ENCODE measurements at regions not wholly inside any gene's neighbourhood (a gene's known extent, or its start where the extent isn't known, plus 50 kb on each side); places are given as distances from the start of the nearest gene placed in this dataset.

DNA sequence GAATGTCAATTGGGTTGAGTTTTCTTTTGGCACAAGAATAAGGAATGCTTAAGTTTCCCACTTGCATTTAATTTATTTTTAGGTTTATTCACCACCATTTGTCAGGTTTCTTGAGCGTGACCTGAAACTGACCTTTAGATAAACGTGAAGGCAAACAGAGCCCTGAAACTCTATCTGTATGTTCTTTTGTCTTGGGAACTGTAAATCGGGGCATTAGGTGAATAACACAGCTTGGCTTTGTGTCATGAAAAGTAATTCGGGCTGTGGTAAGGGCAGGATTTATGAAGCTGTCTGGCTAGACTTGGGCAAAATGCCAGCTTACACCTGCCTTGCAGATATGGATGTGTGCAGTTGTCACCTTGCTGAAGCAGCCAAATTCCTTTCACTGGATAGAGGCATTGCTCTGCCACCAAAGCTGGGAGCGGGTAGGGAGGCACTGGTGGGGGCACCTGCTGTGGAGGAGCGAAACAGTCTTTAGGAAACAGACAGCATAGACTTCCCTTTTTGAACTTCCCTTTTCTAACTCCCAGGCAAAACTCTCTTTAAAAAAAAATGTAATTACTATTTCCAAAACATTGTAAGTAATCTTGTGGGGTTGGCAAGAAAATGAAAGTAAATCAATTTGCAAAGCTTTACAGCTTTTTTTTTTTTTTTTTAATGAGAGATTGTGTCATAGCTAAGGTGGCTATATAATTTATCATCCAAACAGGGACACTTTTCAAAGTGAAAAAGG, 545.2 kb downstream of the CSNK1G3 start:
- TF ChIP-seq, protein P1, sequence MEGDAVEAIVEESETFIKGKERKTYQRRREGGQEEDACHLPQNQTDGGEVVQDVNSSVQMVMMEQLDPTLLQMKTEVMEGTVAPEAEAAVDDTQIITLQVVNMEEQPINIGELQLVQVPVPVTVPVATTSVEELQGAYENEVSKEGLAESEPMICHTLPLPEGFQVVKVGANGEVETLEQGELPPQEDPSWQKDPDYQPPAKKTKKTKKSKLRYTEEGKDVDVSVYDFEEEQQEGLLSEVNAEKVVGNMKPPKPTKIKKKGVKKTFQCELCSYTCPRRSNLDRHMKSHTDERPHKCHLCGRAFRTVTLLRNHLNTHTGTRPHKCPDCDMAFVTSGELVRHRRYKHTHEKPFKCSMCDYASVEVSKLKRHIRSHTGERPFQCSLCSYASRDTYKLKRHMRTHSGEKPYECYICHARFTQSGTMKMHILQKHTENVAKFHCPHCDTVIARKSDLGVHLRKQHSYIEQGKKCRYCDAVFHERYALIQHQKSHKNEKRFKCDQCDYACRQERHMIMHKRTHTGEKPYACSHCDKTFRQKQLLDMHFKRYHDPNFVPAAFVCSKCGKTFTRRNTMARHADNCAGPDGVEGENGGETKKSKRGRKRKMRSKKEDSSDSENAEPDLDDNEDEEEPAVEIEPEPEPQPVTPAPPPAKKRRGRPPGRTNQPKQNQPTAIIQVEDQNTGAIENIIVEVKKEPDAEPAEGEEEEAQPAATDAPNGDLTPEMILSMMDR (conservative IDR thresholded peaks at IDR 0.05), result no peak
- TF ChIP-seq ZFX (IDR thresholded peaks at IDR 0.05), result no peak
- H3K27ac ChIP-seq, result no peak overlapping the region

DNA sequence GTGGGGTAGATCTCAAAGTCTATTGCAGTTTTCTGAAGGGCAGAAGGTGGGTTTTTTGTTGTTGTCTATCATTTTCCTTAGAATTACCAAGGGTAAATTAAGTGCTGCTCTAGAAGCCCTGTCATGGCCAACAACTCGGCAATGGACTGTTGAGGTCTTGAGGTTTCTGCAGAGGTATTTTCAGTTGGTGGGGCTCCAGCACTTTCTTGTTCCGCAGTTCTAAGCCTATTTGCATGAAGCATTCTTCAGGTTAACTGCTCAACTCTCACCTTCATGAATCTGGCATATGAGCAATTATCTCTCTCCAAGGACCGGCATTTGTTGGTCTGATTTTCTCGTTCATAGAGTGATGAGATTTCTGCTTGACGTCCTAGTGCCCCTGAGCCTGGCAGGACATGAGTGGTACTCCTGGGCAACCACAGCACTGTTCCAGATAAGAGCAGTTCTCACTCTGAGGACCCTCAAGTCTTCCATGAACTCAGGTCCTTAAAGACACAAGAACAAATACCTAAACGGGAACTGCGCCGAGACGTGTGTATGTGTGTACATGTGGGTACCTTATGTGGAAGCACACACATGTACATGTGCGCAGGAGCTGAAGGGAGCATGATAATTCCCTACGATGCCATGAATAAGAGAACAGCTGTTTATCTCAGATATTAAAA, 544.5 kb downstream of the CSNK1G3 start:
- TF ChIP-seq ZFX (IDR thresholded peaks at IDR 0.05), result no peak
- TF ChIP-seq, protein P1 (conservative IDR thresholded peaks at IDR 0.05), result no peak
- H3K27ac ChIP-seq, result no peak overlapping the region

DNA sequence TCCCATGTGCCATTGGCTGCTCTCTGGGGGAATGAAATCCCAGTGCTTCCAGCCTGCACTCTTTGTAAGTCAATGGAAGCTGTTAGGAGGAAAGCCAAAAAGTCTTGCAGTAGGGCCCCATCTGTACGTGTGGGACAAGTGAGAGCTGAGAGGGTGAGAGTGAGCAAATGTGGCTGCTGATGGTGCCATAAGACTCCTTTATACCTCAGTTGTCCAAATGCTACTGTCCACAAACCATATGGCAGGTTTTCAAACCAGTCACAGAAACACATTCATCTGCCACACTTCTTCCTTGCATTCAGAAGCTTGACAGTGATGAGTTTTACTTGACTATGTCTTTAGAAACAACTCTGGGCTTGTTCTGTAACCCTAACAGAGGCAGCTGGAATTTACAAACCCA, 543.8 kb downstream of the CSNK1G3 start:
- TF ChIP-seq ZFX (IDR thresholded peaks at IDR 0.05), result no peak
- TF ChIP-seq, protein P1 (conservative IDR thresholded peaks at IDR 0.05), result no peak
- no peak overlapping the region for H3K27ac ChIP-seq

DNA sequence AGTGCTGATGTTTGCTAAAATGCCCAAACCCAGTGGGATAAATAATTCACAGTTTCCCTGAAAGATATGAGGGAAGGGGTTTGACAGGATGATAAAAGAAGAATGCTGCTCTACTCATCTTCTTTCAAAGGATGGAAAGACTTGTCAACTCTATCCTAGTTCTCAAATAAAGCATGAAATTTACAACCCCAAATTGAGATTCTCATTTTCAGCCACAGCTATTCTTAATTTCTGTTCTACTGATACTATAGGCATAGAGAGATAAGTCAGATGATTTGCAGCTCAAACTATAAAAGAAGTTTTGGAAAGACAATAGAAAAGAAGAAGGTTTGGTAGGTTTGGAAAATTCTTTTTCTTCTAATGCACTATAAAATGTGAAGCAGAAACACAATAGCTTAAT, 542.6 kb downstream of the CSNK1G3 start:
- H3K27ac ChIP-seq, result no peak overlapping the region

DNA sequence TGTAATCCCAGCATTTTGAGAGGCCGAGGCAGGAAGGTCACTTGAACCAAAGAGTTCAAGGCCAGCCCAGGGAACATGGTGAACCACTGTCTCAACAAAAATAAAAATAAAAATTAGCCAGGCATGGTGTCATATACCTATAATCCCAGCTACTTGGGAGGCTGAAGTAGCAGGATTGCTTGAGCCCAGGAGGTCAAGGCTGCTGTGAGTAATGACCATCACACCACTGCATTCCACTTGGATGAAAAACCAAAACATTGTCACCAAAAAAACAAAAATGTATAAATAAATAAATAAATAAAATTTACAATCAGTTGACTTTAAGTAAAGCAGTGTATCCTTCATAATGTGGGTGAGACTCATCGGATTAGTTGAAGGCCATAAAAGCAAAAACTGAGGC, 541.4 kb downstream of the CSNK1G3 start:
- no peak overlapping the region for H3K27ac ChIP-seq
- no peak for TF ChIP-seq ZFX (IDR thresholded peaks at IDR 0.05)
- TF ChIP-seq, protein P1 (conservative IDR thresholded peaks at IDR 0.05), result no peak

More for the DNA sequence above, 542.6 kb downstream of the CSNK1G3 start:
- no peak for TF ChIP-seq ZFX (IDR thresholded peaks at IDR 0.05)
- TF ChIP-seq, protein P1 (conservative IDR thresholded peaks at IDR 0.05), result no peak

DNA sequence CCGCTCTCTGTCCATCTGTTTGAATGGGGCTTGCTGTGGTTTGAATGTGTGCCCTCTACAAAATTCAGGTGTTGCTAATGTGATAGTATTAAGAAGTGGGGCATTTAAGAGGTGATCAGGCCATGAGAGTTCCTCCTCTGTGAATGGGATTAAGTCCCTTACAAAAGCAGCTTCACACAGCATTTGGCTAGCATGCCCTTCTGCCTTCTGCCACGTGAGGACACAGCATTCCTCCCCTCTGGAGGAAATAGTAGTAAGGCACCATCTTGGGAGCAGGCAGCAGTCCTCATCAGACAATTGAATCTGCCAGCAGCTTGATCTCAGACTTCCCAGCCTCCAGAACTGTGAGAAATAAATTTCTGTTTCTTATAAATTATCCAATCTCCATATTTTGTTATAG, 540.2 kb downstream of the CSNK1G3 start:
- TF ChIP-seq, protein P1 (conservative IDR thresholded peaks at IDR 0.05), result no peak
- TF ChIP-seq ZFX (IDR thresholded peaks at IDR 0.05), result no peak

DNA sequence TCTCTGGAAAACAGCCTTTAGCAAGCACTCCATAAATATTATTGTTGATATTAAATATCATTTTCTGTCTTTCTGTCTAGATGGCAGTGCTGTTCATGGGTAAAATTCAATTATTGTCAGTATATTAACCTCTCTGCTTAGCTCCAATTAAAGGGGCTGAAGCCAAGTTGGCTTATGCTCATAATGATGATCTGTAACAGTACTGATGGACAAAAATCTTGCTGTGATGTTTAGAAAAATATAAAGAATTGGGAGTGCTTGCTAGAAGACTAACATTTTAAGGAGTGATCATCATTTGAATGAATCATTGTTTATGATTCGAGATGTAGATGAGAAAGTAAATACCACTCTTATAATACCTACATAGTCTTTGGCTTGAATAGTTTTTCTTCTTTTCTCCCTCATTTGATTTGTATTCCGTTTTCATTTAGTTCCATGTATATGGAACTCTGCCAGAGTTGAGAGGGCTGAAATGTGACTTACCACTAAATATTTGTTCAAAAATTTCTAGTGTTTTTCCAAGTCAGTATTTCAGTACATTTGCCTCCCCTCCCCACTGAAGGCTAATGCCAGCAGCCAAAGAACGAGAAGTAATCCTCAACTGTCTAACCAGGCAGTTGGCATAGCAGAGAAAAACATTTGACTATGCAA, 538.3 kb downstream of the CSNK1G3 start:
- TF ChIP-seq, protein P1 (conservative IDR thresholded peaks at IDR 0.05), result no peak
- no peak for TF ChIP-seq ZFX (IDR thresholded peaks at IDR 0.05)
- H3K27ac ChIP-seq, result no peak overlapping the region

More for the DNA sequence above, 540.2 kb downstream of the CSNK1G3 start:
- H3K27ac ChIP-seq, result no peak overlapping the region
